ENCODE measurements at regions not wholly inside any gene's neighbourhood (a gene's known extent, or its start where the extent isn't known, plus 50 kb on each side); places are given as distances from the start of the nearest gene placed in this dataset.
"Not testable (repeated sequence)": the region's sequence is repeated elsewhere in the genome, so short reads cannot be mapped to it uniquely, and the experiment has no call there.

- DNase-seq = peak; percentile 25
These were observed 89.7 kb upstream of the RGS1 start for GRCh38 chr1:192485692-192486436.

GRCh38 chr1:192488058-192488457, 87.5 kb upstream of the RGS1 start:
- DNase-seq = no peak

DNA sequence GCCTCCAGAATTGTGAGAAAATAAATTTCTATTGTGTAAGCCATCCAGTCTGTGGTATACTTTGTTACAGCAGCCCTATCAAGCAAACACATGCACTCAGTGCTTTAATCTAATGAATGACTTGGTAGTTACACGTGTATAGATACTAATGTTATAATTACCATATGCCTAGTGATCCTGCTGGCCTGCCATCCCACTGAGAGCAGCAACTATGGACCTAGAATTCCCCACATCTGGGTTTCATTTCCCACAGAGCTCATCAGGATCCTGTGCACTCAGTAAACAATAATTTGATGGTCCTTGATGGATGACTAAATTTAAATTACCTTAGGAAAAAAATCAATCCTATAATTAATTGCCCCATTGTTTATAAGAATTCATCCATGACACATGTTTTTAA, 86.5 kb upstream of the RGS1 start:
- no peak for DNase-seq

GRCh38 chr1:192489748-192490147, 85.8 kb upstream of the RGS1 start:
- DNase-seq = peak; percentile 41

- DNase-seq = no peak
These were observed 83.6 kb upstream of the RGS1 start for GRCh38 chr1:192491804-192492554.

DNA sequence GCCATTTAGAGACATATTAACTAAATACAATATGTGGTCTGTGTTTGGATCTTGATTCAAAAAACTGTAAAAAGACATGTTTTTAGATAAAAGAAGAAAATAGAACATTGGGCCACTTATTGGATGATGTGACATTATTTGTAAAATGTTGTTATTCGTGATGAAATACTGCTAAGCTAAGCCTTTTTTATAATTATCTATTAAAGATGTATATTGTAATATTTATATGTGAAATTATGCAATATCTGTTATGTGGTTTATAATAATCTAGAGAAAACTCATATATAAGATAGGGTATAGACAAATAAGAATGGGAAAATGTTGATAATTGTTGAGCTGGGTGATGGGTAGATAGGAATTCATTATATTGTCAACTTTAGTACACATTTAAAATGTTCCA, 82.0 kb upstream of the RGS1 start:
- DNase-seq = no peak

DNA sequence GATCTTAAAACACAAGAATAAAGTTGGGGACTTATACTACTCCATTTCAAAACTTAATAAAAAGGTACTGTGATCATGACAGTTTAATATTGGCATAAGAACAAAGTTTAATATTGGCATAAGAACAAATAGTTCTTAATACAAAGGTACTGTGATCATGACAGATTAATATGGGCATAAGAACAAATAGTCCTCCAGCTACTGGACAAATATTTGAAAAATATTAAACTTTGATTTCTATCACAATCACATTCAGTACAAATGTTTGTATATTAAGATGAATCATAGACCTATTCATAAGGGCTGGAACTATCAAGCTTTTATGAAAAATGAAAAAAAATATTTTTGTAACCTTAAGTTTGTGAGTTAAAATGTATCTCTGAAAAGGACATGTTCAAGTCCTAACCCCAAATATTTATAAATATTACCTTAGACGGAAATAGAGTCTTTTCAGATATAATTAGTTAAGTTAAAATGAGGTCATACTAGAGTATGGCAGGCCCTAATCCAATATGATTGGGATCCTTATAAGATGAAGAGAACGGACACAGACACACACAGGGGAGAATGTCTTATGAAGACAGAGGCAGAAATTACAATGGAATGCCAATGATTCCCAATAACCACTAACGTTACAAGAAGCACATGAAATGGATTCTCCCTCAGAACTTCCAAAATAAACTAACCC, 79.1 kb upstream of the RGS1 start:
- no peak for DNase-seq

- DNase-seq = no peak
These were observed 78.3 kb upstream of the RGS1 start for GRCh38 chr1:192497214-192497794.

DNA sequence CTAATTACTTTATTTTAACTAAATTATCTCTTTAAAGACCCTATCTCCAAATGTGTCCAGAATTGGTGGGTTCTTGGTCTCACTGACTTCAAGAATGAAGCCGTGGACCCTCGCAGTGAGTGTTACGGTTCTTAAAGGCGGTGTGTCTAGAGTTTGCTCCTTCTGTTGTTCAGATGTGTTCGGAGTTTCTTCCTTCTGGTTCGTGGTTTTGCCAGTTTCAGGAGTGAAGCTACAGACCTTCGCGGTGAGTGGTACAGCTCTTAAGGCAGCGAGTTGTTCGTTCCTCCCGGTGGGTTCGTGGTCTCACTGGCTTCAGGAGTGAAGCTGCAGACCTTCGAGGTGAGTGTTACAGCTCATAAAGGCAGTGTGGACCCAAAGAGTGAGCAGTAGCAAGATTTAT, 77.5 kb upstream of the RGS1 start:
- DNase-seq = not testable (repeated sequence)

DNA sequence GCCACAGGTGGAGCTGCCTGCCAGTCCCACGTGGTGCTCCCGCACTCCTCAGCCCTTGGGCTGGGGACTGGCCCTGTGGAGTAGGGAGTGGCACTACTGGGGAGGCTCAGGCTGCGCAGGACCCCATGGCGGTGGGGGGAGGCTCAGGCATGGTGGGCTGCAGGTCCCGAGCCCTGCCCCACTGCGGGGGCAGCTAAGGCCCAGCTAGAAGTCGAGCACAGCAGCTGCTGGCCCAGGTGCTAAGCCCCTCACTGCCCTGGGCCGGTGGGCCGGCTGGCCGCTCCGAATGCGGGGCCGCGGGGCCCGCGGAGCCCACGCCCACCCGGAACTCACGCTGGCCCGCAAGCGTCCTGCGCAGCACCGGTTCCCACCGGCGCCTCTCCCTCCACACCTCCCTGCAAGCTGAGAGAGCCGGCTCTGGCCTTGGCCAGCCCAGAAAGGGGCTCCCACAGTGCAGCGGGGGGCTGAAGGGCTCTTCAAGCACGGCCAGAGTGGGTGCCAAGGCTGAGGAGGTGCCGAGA, 76.5 kb upstream of the RGS1 start:
- DNase-seq = not testable (repeated sequence)

GRCh38 chr1:192500541-192500940, 75.0 kb upstream of the RGS1 start:
- not testable (repeated sequence) for DNase-seq

- no peak for DNase-seq
These were observed 68.8 kb upstream of the RGS1 start for GRCh38 chr1:192506741-192507155.

GRCh38 chr1:192512426-192513162, 63.0 kb upstream of the RGS1 start:
- DNase-seq = no peak

DNA sequence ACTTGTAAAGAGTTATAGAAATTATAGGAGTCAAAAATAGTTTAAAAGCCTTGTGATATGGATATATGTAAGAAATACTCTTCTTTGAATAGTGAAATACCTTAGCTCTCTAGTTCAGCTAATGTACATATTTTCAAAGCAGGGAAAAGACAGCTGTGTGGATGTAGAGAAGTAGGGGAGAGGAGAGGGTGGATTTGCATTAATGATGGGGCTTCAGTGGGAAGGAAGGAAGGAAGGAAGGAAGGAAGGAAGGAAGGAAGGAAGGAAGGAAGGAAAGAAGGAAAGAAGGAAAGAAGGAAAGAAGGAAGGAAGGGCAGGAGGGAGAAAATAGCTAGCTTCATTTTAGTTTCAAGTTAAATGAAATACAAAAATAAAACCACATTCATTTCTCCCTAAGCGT, 62.4 kb upstream of the RGS1 start:
- DNase-seq = no peak

GRCh38 chr1:192513697-192514096, 61.9 kb upstream of the RGS1 start:
- DNase-seq = no peak

- no peak for DNase-seq
These were observed 58.7 kb upstream of the RGS1 start for GRCh38 chr1:192516776-192517297.

DNA sequence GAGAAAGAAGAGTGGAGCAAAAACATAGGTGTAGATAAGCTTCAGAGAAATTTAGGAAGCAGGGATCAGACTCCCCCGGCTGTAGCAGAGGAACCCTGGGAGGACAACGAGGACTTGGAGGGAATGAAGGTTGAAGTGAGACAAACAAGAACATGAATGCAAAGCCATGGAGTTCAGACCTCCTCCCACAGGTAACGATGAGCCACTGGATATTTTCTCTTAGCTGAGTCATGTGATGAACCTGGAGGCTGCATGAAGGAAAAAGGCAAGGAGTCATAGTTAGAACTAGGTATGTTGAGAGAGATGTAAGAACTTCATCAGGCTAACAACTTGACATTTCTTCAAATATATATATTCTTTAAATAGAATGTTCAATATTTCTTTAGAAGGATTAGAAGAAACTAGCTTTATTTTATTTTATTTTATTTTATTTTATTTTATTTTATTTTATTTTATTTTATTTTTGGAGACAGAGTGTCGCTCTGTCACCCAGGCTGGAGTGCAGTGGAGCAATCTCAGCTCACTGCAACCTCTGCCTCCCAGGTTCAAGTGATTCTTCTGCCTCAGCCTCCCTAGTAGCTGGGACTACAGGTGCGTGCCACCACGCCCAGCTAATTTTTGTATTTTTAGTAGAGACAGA, 57.7 kb upstream of the RGS1 start:
- DNase-seq = not testable (repeated sequence)

- DNase-seq = no peak
These were observed 56.9 kb upstream of the RGS1 start for GRCh38 chr1:192518700-192519099.

DNA sequence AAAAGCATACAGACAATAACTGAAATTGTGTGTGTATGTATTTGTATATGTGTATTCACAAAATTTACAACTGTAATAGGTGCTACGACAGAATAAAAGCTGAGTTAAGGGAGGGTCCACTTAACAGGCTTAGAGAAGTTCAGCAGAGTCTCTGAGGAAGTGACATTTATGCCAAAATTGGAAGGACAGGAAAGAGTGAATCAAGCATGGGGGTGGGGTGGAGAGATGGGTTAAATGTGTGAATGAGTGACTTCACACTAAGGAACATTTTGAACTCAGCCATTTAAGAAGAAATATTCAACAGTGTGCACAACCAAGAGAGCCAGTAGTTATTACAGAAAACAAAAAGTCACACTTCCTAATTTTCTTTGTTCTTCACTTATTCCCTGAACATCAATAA, 53.8 kb upstream of the RGS1 start:
- DNase-seq = no peak

DNA sequence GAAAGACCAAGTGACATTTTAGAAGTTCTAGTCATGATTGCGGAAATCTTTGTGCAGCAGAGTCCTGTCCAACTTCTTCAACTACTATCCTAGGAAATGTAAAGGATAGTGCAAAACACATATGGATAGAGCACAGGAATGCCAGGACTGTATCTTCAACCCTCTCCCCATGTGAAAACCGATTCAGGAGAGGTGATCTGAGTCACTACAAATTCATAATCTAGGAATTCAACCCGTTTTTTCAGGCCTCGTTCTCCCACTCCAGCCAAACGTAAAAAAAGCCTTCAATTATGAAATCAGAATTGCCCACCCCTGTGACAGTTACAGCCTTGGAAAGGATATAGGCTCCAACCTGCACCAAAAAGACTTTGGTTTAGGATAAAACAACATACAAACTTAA, 52.9 kb upstream of the RGS1 start:
- no peak for DNase-seq

DNA sequence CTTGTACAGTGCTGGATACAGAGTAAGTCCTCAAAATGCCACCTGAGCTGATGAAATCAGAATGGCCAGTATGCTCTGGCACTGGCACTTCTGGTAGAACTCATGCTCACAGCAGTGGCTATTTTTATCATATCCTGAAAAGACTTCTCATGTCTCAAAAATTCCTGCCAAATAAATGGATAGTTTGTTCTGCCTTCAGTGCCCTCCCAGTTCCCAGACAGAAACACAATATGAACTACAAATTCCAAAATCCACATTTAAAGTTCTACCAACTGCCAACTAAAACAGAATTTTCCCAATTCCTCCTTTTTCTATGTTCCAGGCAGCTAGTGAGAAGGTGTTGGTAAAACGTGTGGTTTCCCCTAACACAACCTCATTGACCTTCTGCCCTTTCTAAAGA, 51.4 kb upstream of the RGS1 start:
- DNase-seq = no peak

All from NCI-H2029 (cell line).